GM18505 (cell line): ENCODE measurements at regions not wholly inside any gene's neighbourhood (a gene's known extent, or its start where the extent isn't known, plus 50 kb on each side); places are given as distances from the start of the nearest gene placed in this dataset.

ENCODE experiments used
- ATAC-seq: cut with Tn5 transposase; IDR thresholded peaks from one replicate; pipeline ENCODE4 v1.9.1; 2021; ENCODE audit not compliant: unreplicated experiment
- POLR2A ChIP-seq: IDR thresholded peaks from 4 replicates; pipeline ENCODE4 v1.6.1; 2011; ENCODE audit warnings: borderline replicate concordance; ENCODE audit not compliant: insufficient read depth, insufficient read length; ENCODE audit errors: extremely low read depth

- no peak for TF ChIP-seq POLR2A
- ATAC-seq = no peak
Measured at GRCh38 chr7:108723381-108723814, 153.7 kb downstream of the DNAJB9 start.

GRCh38 chr7:108724251-108725100 is 154.8 kb downstream of the DNAJB9 start:
- no peak for TF ChIP-seq POLR2A
- ATAC-seq = no peak

GRCh38 chr7:108735814-108736213 is 166.1 kb downstream of the DNAJB9 start:
- no peak for ATAC-seq
- no peak for TF ChIP-seq POLR2A

GRCh38 chr7:108736221-108736891 is 166.7 kb downstream of the DNAJB9 start:
- no peak for ATAC-seq
- no peak for TF ChIP-seq POLR2A

GRCh38 chr7:108770981-108771745 is 201.5 kb downstream of the DNAJB9 start:
- ATAC-seq = no peak
- no peak for TF ChIP-seq POLR2A

- no peak for ATAC-seq
- TF ChIP-seq POLR2A = no peak
Measured at GRCh38 chr7:108771853-108772252, 202.2 kb downstream of the DNAJB9 start.

GRCh38 chr7:108777966-108778365 is 208.3 kb downstream of the DNAJB9 start:
- no peak for ATAC-seq
- no peak for TF ChIP-seq POLR2A

- no peak for ATAC-seq
- no peak for TF ChIP-seq POLR2A
Measured at GRCh38 chr7:108789451-108789850, 219.8 kb downstream of the DNAJB9 start.

GRCh38 chr7:108794466-108794865 is 224.8 kb downstream of the DNAJB9 start:
- peak; percentile 69 for ATAC-seq
- no peak for TF ChIP-seq POLR2A

- TF ChIP-seq POLR2A = no peak
- no peak for ATAC-seq
Measured at GRCh38 chr7:108802650-108803049, 233.0 kb downstream of the DNAJB9 start.

- peak; percentile 54 for ATAC-seq
- no peak for TF ChIP-seq POLR2A
Measured at GRCh38 chr7:108805808-108806397, 236.2 kb downstream of the DNAJB9 start.

- no peak for ATAC-seq
- TF ChIP-seq POLR2A = no peak
Measured at GRCh38 chr7:108808549-108809266, 239.0 kb downstream of the DNAJB9 start.
